ENCODE measurements at regions not wholly inside any gene's neighbourhood (a gene's known extent, or its start where the extent isn't known, plus 50 kb on each side); places are given as distances from the start of the nearest gene placed in this dataset.

GRCh38 chr6:21396313-21396712 lies 197.2 kb upstream of the SOX4 start:
- no peak for TF ChIP-seq CTCF (conservative IDR thresholded peaks at IDR 0.05)
- TF ChIP-seq ZFX (IDR thresholded peaks at IDR 0.05) = no peak
